SHP77 (cell line): ENCODE measurements at regions not wholly inside any gene's neighbourhood (a gene's known extent, or its start where the extent isn't known, plus 50 kb on each side); places are given as distances from the start of the nearest gene placed in this dataset.

ENCODE experiments used
- DNase-seq, 2 experiments: peaks; one replicate each; lab custom pipeline; 2025; lab: John Stamatoyannopoulos, UW

- no peak for DNase-seq
These were observed 438.4 kb downstream of the ADRA2A start for GRCh38 chr10:111515264-111515663.

GRCh38 chr10:111515706-111516105 is 438.9 kb downstream of the ADRA2A start:
- DNase-seq, result no peak

- DNase-seq, result no peak
These were observed 439.3 kb downstream of the ADRA2A start for GRCh38 chr10:111516144-111516543.

GRCh38 chr10:111522141-111522540 is 445.3 kb downstream of the ADRA2A start:
- no peak for DNase-seq

GRCh38 chr10:111522551-111522950 is 445.7 kb downstream of the ADRA2A start:
- no peak for DNase-seq

GRCh38 chr10:111523016-111523415 is 446.2 kb downstream of the ADRA2A start:
- DNase-seq, result no peak

- no peak for DNase-seq
These were observed 447.3 kb downstream of the ADRA2A start for GRCh38 chr10:111524134-111524533.

GRCh38 chr10:111525696-111526095 is 448.9 kb downstream of the ADRA2A start:
- no peak for DNase-seq

- no peak for DNase-seq
These were observed 454.9 kb downstream of the ADRA2A start for GRCh38 chr10:111531690-111532089.

- DNase-seq, result no peak
These were observed 455.3 kb downstream of the ADRA2A start for GRCh38 chr10:111532139-111532538.

GRCh38 chr10:111539246-111539645 is 462.4 kb downstream of the ADRA2A start:
- DNase-seq, result no peak

- DNase-seq, result no peak
These were observed 467.0 kb downstream of the ADRA2A start for GRCh38 chr10:111543854-111544253.

GRCh38 chr10:111545861-111546605 is 469.2 kb downstream of the ADRA2A start:
- DNase-seq, result no peak

- no peak for DNase-seq
These were observed 471.4 kb downstream of the ADRA2A start for GRCh38 chr10:111548084-111548726.

GRCh38 chr10:111551001-111551400 is 474.2 kb downstream of the ADRA2A start:
- no peak for DNase-seq

GRCh38 chr10:111556666-111557065 is 479.8 kb downstream of the ADRA2A start:
- no peak for DNase-seq

GRCh38 chr10:111558211-111558610 is 481.4 kb downstream of the ADRA2A start:
- DNase-seq, result no peak

GRCh38 chr10:111560027-111560426 is 483.2 kb downstream of the ADRA2A start:
- no peak for DNase-seq

- no peak for DNase-seq
These were observed 484.3 kb downstream of the ADRA2A start for GRCh38 chr10:111561124-111561523.

GRCh38 chr10:111565542-111565941 is 488.7 kb downstream of the ADRA2A start:
- no peak for DNase-seq

- no peak for DNase-seq
These were observed 501.2 kb downstream of the ADRA2A start for GRCh38 chr10:111578076-111578475.

GRCh38 chr10:111579473-111579872 is 502.6 kb downstream of the ADRA2A start:
- DNase-seq, result no peak

- no peak for DNase-seq
These were observed 513.9 kb downstream of the ADRA2A start for GRCh38 chr10:111590703-111591102.

- DNase-seq, result no peak
These were observed 516.7 kb downstream of the ADRA2A start for GRCh38 chr10:111593578-111593977.
